Endothelial cell of umbilical vein (primary cell): ENCODE measurements at regions not wholly inside any gene's neighbourhood (a gene's known extent, or its start where the extent isn't known, plus 50 kb on each side); places are given as distances from the start of the nearest gene placed in this dataset.

Source experiments
- BruUV-seq: library from RNA; stranded (reverse); fragments of 400-500 nt; replicated peaks from 2 replicates; lab custom pipeline; 2021; lab: Mats Ljungman, UMichigan
- CTCF ChIA-PET: fragments of 300-600, 350-600 bp; sonication (Branson Sonifier 250); formaldehyde crosslinking; loops from one replicate; lab custom pipeline; 2021; ENCODE audit warnings: antibody characterized with exemption, inconsistent platforms; lab: Charles Lee
- POLR2A ChIA-PET: fragments of 300-600, 350-600 bp; sonication (Branson Sonifier 250); formaldehyde crosslinking; loops from one replicate; lab custom pipeline; 2021; ENCODE audit warnings: antibody characterized with exemption, inconsistent platforms; lab: Charles Lee
- DNase-seq: peaks from one replicate; pipeline ENCODE4 v3.0.0-alpha.2; 2011; ENCODE audit warnings: low read depth, low spot score
- FAIRE-seq: peaks from 2 replicates; lab custom pipeline; 2011; peaks lifted over from hg19 to GRCh38; lab: Jason Lieb, UNC
- H2AFZ ChIP-seq: 2 replicates; pipeline ENCODE4 v1.6.0; 2012; ENCODE audit warnings: low read depth, low read length, control low read depth, inconsistent platforms
- H3K27ac ChIP-seq: 2 replicates; pipeline ENCODE4 v1.5.1; 2011; ENCODE audit warnings: low read depth, mild to moderate bottlenecking, control low read depth, low read length, moderate library complexity; ENCODE audit not compliant: insufficient read depth
- H3K27me3 ChIP-seq, 2 experiments: 2 replicates each; pipeline versions ENCODE4 v1.6.0 to v1.6.1; 2011; ENCODE audit warnings: low read length in 2 of 2, mixed read lengths in 1 of 2; ENCODE audit not compliant: control insufficient read depth in 2 of 2, insufficient read depth in 2 of 2
- H3K36me3 ChIP-seq, 2 experiments: 2 replicates in 1 of 2; 3 replicates in 1 of 2; pipeline ENCODE4 v1.5.1; 2011; ENCODE audit warnings: low read length in 2 of 2, mild to moderate bottlenecking in 1 of 2, moderate library complexity in 1 of 2; ENCODE audit not compliant: control insufficient read depth in 2 of 2, insufficient read depth in 2 of 2; ENCODE audit errors: extremely low read depth in 1 of 2
- H3K4me1 ChIP-seq: 3 replicates; pipeline ENCODE4 v1.5.1; 2011; ENCODE audit warnings: mild to moderate bottlenecking, low read length; ENCODE audit not compliant: control insufficient read depth, insufficient read depth; ENCODE audit errors: extremely low read depth
- H3K4me2 ChIP-seq: 2 replicates; pipeline ENCODE4 v1.6.1; 2011; ENCODE audit warnings: low read length, control low read depth, mixed read lengths; ENCODE audit not compliant: insufficient read depth
- H3K4me3 ChIP-seq, 3 experiments: fragments of 200-600 bp in 1 of 3; sonication (generic), shearing (Covaris generic) in 1 of 3; replicated peaks in 1 of 3; 2 replicates each; pipeline ENCODE4 v1.5.1; 2011 to 2016; ENCODE audit warnings: control low read depth in 3 of 3, low read length in 3 of 3, mild to moderate bottlenecking in 2 of 3, inconsistent platforms in 1 of 3, low read depth in 1 of 3, moderate library complexity in 1 of 3; ENCODE audit not compliant: insufficient read depth in 1 of 3
- H3K79me2 ChIP-seq: 2 replicates; pipeline ENCODE4 v1.6.0; 2012; ENCODE audit warnings: low read length, inconsistent platforms; ENCODE audit not compliant: control insufficient read depth, insufficient read depth
- H3K9ac ChIP-seq: replicated peaks from 2 replicates; pipeline ENCODE3; 2011; ENCODE audit warnings: low read length, control low read depth; ENCODE audit not compliant: insufficient read depth; ENCODE audit errors: extremely low read depth
- H3K9me1 ChIP-seq: replicated peaks from 3 replicates; pipeline ENCODE4 v1.6.0; 2011; ENCODE audit warnings: mild to moderate bottlenecking, low read length; ENCODE audit not compliant: control insufficient read depth, insufficient read depth; ENCODE audit errors: extremely low read depth
- H3K9me3 ChIP-seq: replicated peaks from 2 replicates; pipeline ENCODE4 v1.5.1; 2012; ENCODE audit warnings: low read length, inconsistent platforms; ENCODE audit not compliant: control insufficient read depth, insufficient read depth
- H4K20me1 ChIP-seq: replicated peaks from 2 replicates; pipeline ENCODE3; 2011; ENCODE audit warnings: mild to moderate bottlenecking, low read length; ENCODE audit not compliant: control insufficient read depth, insufficient read depth; ENCODE audit errors: extremely low read depth
- EZH2 ChIP-seq: IDR thresholded peaks from 2 replicates; pipeline ENCODE4 v1.6.1; 2012; ENCODE audit warnings: borderline replicate concordance, low read depth, mild to moderate bottlenecking, moderate library complexity, low read length, inconsistent platforms; ENCODE audit not compliant: severe bottlenecking
- FOS ChIP-seq: IDR thresholded peaks from 2 replicates; pipeline ENCODE4 v1.6.1; 2011; ENCODE audit warnings: mild to moderate bottlenecking, low read length, moderate library complexity, borderline replicate concordance; ENCODE audit not compliant: insufficient read depth
- GATA2 ChIP-seq: IDR thresholded peaks from 2 replicates; pipeline ENCODE4 v1.7.0; 2011; ENCODE audit warnings: low read depth, mild to moderate bottlenecking, moderate library complexity, mixed read lengths, low read length; ENCODE audit not compliant: insufficient read length, insufficient read depth
- JUN ChIP-seq: IDR thresholded peaks from 2 replicates; pipeline ENCODE4 v1.6.1; 2011; ENCODE audit warnings: borderline replicate concordance, low read depth; ENCODE audit not compliant: insufficient read length, insufficient read depth
- MYC ChIP-seq: IDR thresholded peaks from one replicate; pipeline ENCODE4 v1.6.1; 2011; ENCODE audit warnings: mild to moderate bottlenecking, low read depth, low read length
- POLR2A ChIP-seq: IDR thresholded peaks from 2 replicates; pipeline ENCODE4 v1.6.1; 2012; ENCODE audit warnings: low read depth, mild to moderate bottlenecking, control low read depth, low read length
- POLR2AphosphoS5 ChIP-seq: IDR thresholded peaks from 2 replicates; pipeline ENCODE4 v1.6.1; 2012; ENCODE audit warnings: low read depth, mild to moderate bottlenecking, control low read depth, low read length, moderate library complexity; ENCODE audit not compliant: insufficient read depth
- dilution Hi-C: fragments of 300-500 bp; cut with MboI; formaldehyde crosslinking; loops from one replicate; pipeline ENCODE4 v1.15.0; 2019; ENCODE audit warnings: low sequenced_read_pairs; ENCODE audit not compliant: extremely low pct_ligation_motif_present
- intact Hi-C: fragments of 100-400 bp; cut with micrococcal nuclease; formaldehyde crosslinking; loops from one replicate; pipeline ENCODE4 v1.10.0; 2022
- TF ChIP-seq, protein P1 (sequence below): IDR thresholded peaks from 2 replicates; pipeline ENCODE4 v1.6.1; 2011; ENCODE audit not compliant: insufficient read depth, insufficient read length
- TF ChIP-seq, protein P2 (sequence below), 2 donors: IDR thresholded peaks; 1 replicate in 1 of 2; 2 replicates in 1 of 2; pipeline ENCODE4 v1.5.1; 2011; ENCODE audit warnings: low read length in 2 of 2, mild to moderate bottlenecking in 2 of 2, moderate library complexity in 2 of 2, control low read depth in 1 of 2, inconsistent platforms in 1 of 2, low read depth in 1 of 2; ENCODE audit not compliant: insufficient read depth in 1 of 2; ENCODE audit errors: extremely low read depth in 1 of 2

DNA sequence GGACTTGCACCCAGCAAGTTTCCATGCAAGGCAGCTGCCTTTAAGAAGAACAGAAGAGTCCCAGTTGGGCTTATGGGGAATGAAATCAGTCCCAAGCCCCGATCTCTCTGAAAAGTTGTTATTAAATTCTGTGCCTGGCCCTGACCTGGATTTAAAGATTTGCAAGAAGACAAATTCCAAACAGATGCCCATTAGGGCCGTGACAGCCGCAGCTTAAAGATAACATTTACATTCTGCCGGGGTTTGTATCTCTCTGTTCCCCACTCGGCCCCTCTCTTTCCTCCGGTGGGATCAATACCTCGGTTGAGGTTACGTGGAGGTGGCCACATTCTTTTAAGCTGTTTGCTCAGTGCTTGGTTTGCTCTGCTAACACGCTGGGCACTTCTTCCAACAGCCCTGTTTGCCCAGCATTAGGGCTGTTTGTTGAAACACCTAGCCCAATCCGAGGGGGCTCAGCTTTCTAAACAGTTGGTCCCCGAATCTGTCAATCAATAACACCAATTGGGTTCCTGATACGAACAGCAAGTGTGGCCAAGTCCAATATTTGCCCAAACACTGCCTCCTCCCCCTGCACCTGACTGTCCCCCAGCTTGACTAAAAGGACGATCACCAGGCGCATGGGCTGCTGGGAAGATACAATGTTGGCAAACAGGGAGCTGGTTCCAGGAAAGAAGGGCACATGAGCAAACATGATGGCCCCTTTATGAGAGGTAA, 108.6 kb downstream of the RPLP1 start:
- Histone ChIP-seq H3K36me3 (no peaks in the 10 kb centered on the region), H3K9me3 (no peaks in the 10 kb centered on the region), H4K20me1 (no peaks in the 10 kb centered on the region), H3K79me2 (no peaks in the 10 kb centered on the region), H3K4me2 (no peak overlapping the region), H3K4me3 (no peak overlapping the region), H3K27me3 (no peaks in the 10 kb centered on the region), H3K4me1 (peaks cover 14% of the 10 kb centered on the region), H3K9me1 (no peaks in the 10 kb centered on the region), H3K27ac (no peak overlapping the region), H3K9ac (no peak overlapping the region), H2AFZ (no peak overlapping the region)
- DNase-seq, result no peak
- FAIRE-seq, result no peak
- ChIA-PET CTCF (interaction anchor here (1.6 kb wide), 1 partner anchor 14 kb away, joined by 5 read pairs; no protein-coding TSS in a partner anchor), POLR2A (interaction anchor here (0.7 kb wide), 1 partner anchor 17 kb away, joined by 4 read pairs; no protein-coding TSS in a partner anchor)
- dilution Hi-C loops, result no loop called here
- intact Hi-C loops, result no loop called here
- BruUV-seq, result no TSS peak
- no peak for TF ChIP-seq GATA2
- TF ChIP-seq MYC, result no peak
- TF ChIP-seq EZH2, result no peak
- TF ChIP-seq, protein P1, sequence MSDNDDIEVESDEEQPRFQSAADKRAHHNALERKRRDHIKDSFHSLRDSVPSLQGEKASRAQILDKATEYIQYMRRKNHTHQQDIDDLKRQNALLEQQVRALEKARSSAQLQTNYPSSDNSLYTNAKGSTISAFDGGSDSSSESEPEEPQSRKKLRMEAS, result no peak
- TF ChIP-seq FOS, result no peak
- no peak for TF ChIP-seq JUN
- no peak for TF ChIP-seq POLR2A
- no peak for TF ChIP-seq POLR2AphosphoS5
- TF ChIP-seq, protein P2, sequence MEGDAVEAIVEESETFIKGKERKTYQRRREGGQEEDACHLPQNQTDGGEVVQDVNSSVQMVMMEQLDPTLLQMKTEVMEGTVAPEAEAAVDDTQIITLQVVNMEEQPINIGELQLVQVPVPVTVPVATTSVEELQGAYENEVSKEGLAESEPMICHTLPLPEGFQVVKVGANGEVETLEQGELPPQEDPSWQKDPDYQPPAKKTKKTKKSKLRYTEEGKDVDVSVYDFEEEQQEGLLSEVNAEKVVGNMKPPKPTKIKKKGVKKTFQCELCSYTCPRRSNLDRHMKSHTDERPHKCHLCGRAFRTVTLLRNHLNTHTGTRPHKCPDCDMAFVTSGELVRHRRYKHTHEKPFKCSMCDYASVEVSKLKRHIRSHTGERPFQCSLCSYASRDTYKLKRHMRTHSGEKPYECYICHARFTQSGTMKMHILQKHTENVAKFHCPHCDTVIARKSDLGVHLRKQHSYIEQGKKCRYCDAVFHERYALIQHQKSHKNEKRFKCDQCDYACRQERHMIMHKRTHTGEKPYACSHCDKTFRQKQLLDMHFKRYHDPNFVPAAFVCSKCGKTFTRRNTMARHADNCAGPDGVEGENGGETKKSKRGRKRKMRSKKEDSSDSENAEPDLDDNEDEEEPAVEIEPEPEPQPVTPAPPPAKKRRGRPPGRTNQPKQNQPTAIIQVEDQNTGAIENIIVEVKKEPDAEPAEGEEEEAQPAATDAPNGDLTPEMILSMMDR (IDR thresholded peaks at IDR 0.05; ENCODE audit: extremely low read depth in 1 of 2, insufficient read depth in 1 of 2, low read depth in 1 of 2, low read length in 2 of 2), result no peak
